OCI-LY3 (cell line): ENCODE measurements at regions not wholly inside any gene's neighbourhood (a gene's known extent, or its start where the extent isn't known, plus 50 kb on each side); places are given as distances from the start of the nearest gene placed in this dataset.

ENCODE experiments used
- CTCF ChIP-seq: fragments of 200-600, 300-600 bp; sonication (generic); IDR thresholded peaks from 2 replicates; pipeline ENCODE4 v1.5.1; 2014; ENCODE audit warnings: antibody characterized with exemption, low read length, low read depth
- EZH2phosphoT487 ChIP-seq: fragments of 200-600 bp; shearing (Covaris generic); IDR thresholded peaks from 2 replicates; pipeline ENCODE4 v1.6.1; 2018; ENCODE audit warnings: antibody characterized with exemption, mixed run types, low read depth

GRCh38 chr7:398888-399287 is 108.9 kb downstream of the FOXL3 start:
- TF ChIP-seq CTCF = no peak
- TF ChIP-seq EZH2phosphoT487 = no peak
